Cerebellar cortex (tissue), 1 donor: ENCODE measurements at regions not wholly inside any gene's neighbourhood (a gene's known extent, or its start where the extent isn't known, plus 50 kb on each side); places are given as distances from the start of the nearest gene placed in this dataset.
A peak's percentile ranks its signal among the peaks of the same experiment; 100 is the strongest.
"Not testable (repeated sequence)": the region's sequence is repeated elsewhere in the genome, so short reads cannot be mapped to it uniquely, and the experiment has no call there.

Experiments
- DNase-seq: peaks from one replicate; pipeline ENCODE4 v3.0.0-alpha.2; 2015; ENCODE audit warnings: low spot score

DNA sequence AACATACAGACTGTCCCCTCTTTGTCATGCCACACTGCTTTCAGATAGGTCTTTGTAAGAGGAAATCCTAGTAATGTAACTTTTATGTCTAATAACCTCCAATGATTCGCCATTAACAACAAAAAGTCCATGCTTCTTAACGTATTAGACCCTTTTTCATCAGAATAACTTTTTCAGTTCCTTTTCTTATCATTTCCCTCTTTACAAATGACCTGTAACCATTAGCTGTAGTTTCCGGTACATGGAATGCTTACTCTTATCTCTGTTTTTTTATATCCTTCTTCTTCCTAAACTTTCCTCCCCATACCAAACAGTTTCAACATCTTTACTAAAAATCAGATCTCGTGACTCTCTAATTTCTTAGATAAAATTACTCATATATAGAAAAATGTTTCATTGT, 268.9 kb upstream of the TYRP1 start:
- no peak for DNase-seq

- peak; percentile 12 for DNase-seq
These were observed 267.0 kb upstream of the TYRP1 start for GRCh38 chr9:12425878-12426864.

GRCh38 chr9:12439267-12439666, 253.9 kb upstream of the TYRP1 start:
- peak; percentile 50 for DNase-seq

DNA sequence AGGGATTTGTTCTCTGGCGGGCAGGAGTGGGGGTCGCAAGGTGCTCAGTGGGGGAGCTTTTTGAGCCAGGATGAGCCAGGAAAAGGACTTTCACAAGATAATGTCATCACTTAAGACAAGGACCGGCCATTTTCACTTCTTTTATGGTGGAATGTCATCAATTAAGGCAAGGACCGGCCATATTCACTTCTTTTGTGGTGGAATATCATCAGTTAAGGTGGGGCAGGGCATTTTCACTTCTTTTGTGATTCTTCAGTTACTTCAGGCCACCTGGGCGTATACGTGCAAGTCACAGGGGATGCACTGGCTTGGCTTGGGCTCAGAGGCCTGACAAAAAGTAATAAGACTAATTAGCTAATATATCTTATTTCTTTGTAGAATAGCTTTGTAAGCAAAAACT, 252.1 kb upstream of the TYRP1 start:
- not testable (repeated sequence) for DNase-seq

- DNase-seq = peak; percentile 13
These were observed 251.7 kb upstream of the TYRP1 start for GRCh38 chr9:12441506-12441905.

- no peak for DNase-seq
These were observed 244.9 kb upstream of the TYRP1 start for GRCh38 chr9:12448246-12448645.

GRCh38 chr9:12457237-12457636, 235.9 kb upstream of the TYRP1 start:
- no peak for DNase-seq

DNA sequence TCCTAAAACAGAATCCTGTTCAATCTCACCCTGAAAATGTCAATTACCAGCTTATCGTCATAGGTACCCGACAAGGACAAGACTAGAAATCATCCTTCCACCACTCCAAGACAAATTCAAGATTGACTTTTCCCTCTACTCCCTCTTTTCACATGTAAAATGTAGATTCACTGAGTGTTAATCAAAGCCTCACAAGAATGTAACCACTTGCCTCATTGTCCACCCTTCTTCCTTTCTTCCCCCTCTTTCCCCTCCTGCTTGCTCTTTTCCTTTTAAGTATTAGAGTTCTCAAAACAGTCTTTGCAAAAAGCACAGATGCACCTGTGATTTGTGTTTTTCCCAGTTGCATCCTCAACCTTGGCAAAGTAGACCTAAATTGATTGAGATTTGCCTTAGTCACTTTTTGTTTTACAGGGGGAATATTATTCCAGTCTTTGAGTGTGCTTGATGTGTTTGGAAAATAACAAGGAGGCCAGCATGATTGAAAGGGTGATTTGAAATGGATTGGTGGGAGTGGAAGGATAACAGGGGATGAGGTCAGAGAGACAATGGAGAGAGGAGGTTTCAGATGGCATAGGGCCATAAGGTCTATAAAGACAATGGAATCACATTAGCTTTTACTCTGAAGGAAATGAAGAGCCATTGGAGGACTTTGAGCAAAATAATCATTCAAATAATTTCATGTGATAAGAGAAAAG, 231.3 kb upstream of the TYRP1 start:
- DNase-seq = no peak

GRCh38 chr9:12462861-12463260, 230.3 kb upstream of the TYRP1 start:
- DNase-seq = no peak

DNA sequence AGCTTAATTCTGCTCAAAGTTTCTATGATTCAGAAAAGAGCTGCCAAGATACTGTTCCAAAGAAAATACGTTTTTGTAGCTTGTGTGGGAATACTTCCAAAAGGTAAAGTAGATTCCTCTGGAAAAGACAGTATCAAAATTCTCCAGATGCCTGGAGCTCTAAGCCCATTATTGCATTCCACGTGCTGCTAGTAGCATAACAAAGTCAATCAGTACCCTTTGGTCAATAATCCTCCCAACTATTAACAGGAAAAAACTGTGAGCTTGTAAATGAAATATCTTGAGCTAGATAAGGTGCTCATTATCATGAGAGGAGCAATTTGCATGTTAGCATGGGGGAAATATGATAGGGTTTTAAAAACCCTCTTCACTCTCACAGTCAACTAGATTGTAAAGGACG, 229.5 kb upstream of the TYRP1 start:
- DNase-seq = no peak

DNA sequence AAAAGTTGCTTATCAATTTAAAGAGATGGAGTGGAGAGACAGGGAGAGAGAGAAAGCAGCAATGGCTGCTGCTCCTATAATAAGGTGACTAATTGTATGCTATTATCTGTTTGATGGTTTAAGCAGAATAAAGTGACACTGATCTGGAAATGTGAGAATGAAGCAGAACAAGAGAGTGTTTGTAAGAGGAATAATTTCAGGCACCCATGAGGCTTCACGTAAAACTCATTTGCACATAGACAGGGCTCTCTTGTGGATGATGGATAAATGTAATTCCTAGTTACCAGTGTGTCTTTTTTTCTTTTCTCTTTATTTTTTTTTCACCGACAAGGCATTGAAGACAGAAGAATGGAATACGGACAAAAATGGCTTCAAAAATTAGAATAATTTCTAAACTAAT, 228.8 kb upstream of the TYRP1 start:
- no peak for DNase-seq

GRCh38 chr9:12464910-12465512, 228.2 kb upstream of the TYRP1 start:
- peak; percentile 28 for DNase-seq

GRCh38 chr9:12469084-12469483, 224.1 kb upstream of the TYRP1 start:
- no peak for DNase-seq

DNA sequence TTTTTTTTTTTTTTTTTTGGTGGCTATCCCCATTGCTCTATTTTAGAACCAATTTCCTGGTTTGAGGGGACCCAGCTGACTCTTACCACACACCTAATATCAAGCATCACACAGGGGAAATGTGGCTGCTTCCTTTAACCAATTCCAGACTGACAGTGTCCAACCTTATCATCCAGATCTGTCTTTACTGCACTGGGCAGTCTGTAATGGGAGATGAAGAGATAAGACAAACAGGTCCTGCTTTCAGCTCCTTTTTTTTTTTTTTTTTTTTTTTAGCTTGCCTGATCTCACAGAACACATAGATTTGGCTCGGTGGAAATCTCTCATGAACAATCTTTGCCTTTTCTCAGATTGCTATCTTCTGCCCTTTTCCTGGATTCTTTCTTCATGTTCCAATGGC, 198.8 kb upstream of the TYRP1 start:
- DNase-seq = no peak

- DNase-seq = no peak
These were observed 195.4 kb upstream of the TYRP1 start for GRCh38 chr9:12497790-12498189.

DNA sequence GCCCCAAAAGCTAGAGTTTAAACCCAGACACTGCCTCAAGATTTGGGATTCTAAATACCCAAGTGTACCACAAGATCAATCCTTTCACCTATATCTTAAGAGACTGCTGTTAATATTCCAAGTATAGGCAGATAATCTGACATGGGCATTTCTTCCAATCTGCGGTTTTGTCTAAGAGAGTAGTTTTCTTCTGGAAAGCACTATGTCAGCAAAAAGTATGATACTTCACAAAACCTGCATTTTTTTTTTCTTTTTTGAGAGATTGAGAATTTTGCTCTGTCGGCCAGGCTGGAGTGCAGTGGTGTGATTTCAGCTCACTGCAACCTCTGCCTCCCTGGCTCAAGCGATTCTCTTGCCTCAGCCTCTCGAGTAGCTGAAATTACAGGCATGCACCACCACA, 190.7 kb upstream of the TYRP1 start:
- DNase-seq = no peak

GRCh38 chr9:12503606-12504122, 189.5 kb upstream of the TYRP1 start:
- no peak for DNase-seq

DNA sequence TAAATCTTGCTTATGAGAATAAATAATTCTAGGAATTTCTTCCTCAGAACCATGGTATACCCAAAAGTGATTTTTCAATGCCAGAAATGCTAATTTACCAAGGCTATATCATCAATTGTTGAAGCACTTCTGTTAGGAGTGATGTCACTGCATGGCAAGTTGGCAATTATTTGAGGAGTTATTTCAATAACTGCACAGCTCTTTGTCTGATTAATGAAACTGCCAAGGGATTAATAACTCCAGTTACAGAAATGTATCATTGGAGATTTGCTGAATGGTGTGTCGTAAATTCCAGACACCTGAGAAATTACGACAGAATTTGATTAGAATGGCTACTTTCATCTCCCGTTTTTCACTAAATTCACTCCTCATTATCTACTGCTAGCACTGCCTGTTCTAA, 182.6 kb upstream of the TYRP1 start:
- no peak for DNase-seq

DNA sequence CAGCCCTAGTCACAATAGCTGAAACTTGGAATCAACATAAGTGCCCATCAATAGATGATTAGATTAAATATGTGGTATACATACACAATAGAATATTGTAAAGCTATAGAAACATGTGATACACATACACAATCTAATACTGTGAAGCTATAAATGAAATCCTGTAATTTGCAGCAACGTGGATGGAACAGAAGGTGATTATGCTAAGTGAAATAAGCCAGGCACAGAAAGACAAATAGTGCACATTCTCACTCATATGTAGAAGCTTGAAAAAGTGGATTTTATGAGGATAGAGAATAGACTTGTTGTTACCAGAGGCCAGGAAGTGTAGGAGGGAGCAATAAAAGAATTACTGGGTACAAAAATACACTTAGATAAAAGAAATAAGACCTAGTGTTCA, 181.5 kb upstream of the TYRP1 start:
- DNase-seq = no peak

DNA sequence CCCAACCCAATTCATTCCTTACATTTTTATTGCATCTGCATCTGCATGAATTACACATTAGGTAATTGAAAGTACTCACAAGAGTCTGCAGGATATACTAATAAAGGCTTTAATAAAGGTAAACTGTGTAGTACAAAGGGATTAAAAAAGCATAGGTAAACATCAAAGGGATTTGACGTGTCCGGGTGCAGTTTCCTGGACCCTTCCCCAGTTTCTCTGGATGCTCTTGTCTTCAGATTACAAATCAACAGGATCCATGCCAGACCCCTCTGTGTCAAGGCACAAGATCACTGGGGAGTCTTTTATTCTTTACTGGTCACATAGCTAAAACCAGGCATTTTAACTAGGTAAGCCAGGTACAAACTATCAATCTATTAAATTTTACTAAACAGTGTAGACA, 177.2 kb upstream of the TYRP1 start:
- DNase-seq = no peak

- no peak for DNase-seq
These were observed 176.6 kb upstream of the TYRP1 start for GRCh38 chr9:12516573-12516972.

- no peak for DNase-seq
These were observed 154.2 kb upstream of the TYRP1 start for GRCh38 chr9:12538842-12539579.
